OCI-LY3 (cell line): ENCODE measurements at regions not wholly inside any gene's neighbourhood (a gene's known extent, or its start where the extent isn't known, plus 50 kb on each side); places are given as distances from the start of the nearest gene placed in this dataset.

Source experiments
- H2AFZ ChIP-seq: fragments of 200-600, 300-600 bp; shearing (Covaris generic); 2 replicates; pipeline ENCODE4 v1.6.0; 2014; ENCODE audit warnings: antibody characterized with exemption, low read depth, low read length
- H3K27ac ChIP-seq: fragments of 200-600, 300-600 bp; sonication (generic); 2 replicates; pipeline ENCODE4 v1.5.1; 2014; ENCODE audit warnings: mild to moderate bottlenecking, low read length, moderate library complexity, mixed read lengths
- H3K27me3 ChIP-seq: fragments of 200-600, 300-600 bp; sonication (generic); 2 replicates; pipeline ENCODE4 v1.6.1; 2014; ENCODE audit warnings: low read depth, low read length, mixed read lengths
- H3K36me3 ChIP-seq: fragments of 200-600, 300-600 bp; sonication (generic); replicated peaks from 2 replicates; pipeline ENCODE3; 2014; ENCODE audit warnings: low read depth, low read length, mixed read lengths
- H3K4me1 ChIP-seq: fragments of 300-600, 200-600 bp; sonication (generic); 2 replicates; pipeline ENCODE4 v1.6.1; 2014; ENCODE audit warnings: low read length, mixed read lengths
- H3K4me2 ChIP-seq: fragments of 200-600, 300-600 bp; sonication (generic); 2 replicates; pipeline ENCODE4 v1.6.1; 2014; ENCODE audit warnings: low read length, mixed read lengths
- H3K4me3 ChIP-seq: fragments of 300-600, 200-600 bp; sonication (generic); 2 replicates; pipeline ENCODE4 v1.5.1; 2014; ENCODE audit warnings: antibody characterized with exemption, mild to moderate bottlenecking, low read length, moderate library complexity
- H3K79me2 ChIP-seq: fragments of 300-600, 200-600 bp; shearing (Covaris generic); 2 replicates; pipeline ENCODE4 v1.6.1; 2014; ENCODE audit warnings: mild to moderate bottlenecking, low read length, mixed read lengths
- H3K9ac ChIP-seq: fragments of 300-600, 200-600 bp; shearing (Covaris generic); 2 replicates; pipeline ENCODE4 v1.6.0; 2014; ENCODE audit warnings: mild to moderate bottlenecking, low read length, moderate library complexity
- H3K9me3 ChIP-seq: fragments of 200-600, 300-600 bp; shearing (Covaris generic); 2 replicates; pipeline ENCODE4 v1.6.1; 2014; ENCODE audit warnings: low read length, mixed read lengths; ENCODE audit not compliant: insufficient read depth
- H4K20me1 ChIP-seq: fragments of 200-600, 300-600 bp; sonication (generic); 2 replicates; pipeline ENCODE4 v1.6.1; 2016; ENCODE audit warnings: low read length, mixed read lengths; ENCODE audit not compliant: insufficient read depth
- CTCF ChIP-seq: fragments of 200-600, 300-600 bp; sonication (generic); IDR thresholded peaks from 2 replicates; pipeline ENCODE4 v1.5.1; 2014; ENCODE audit warnings: antibody characterized with exemption, low read length, low read depth
- EZH2phosphoT487 ChIP-seq: fragments of 200-600 bp; shearing (Covaris generic); IDR thresholded peaks from 2 replicates; pipeline ENCODE4 v1.6.1; 2018; ENCODE audit warnings: antibody characterized with exemption, mixed run types, low read depth

GRCh38 chr3:164604687-164605086, 473.6 kb downstream of the SI start:
- no peaks in the 10 kb centered on the region for H3K36me3 ChIP-seq
- no peaks in the 10 kb centered on the region for H4K20me1 ChIP-seq
- H3K9ac ChIP-seq = no peak overlapping the region
- no peak overlapping the region for H3K4me2 ChIP-seq
- no peaks in the 10 kb centered on the region for H3K27me3 ChIP-seq
- H2AFZ ChIP-seq = 0 out of 2 replicates have a peak overlapping the region, but pooled peaks have one; percentile 12
- no peaks in the 10 kb centered on the region for H3K9me3 ChIP-seq
- TF ChIP-seq CTCF = no peak
- no peak for TF ChIP-seq EZH2phosphoT487
- no peak overlapping the region for H3K27ac ChIP-seq
- no peaks in the 10 kb centered on the region for H3K79me2 ChIP-seq
- no peaks in the 10 kb centered on the region for H3K4me1 ChIP-seq
- no peak overlapping the region for H3K4me3 ChIP-seq

GRCh38 chr3:164577667-164578210, 500.6 kb downstream of the SI start:
- Histone ChIP-seq H3K27ac (no peak overlapping the region), H3K79me2 (no peaks in the 10 kb centered on the region)
- TF ChIP-seq EZH2phosphoT487 (no peak), CTCF (no peak)

GRCh38 chr3:164572436-164572835, 505.9 kb downstream of the SI start:
- no peak overlapping the region for H2AFZ ChIP-seq
- no peaks in the 10 kb centered on the region for H3K79me2 ChIP-seq
- no peak overlapping the region for H3K27ac ChIP-seq
- no peak overlapping the region for H3K9ac ChIP-seq
- H3K4me2 ChIP-seq = no peak overlapping the region
- no peaks in the 10 kb centered on the region for H4K20me1 ChIP-seq
- H3K36me3 ChIP-seq = no peaks in the 10 kb centered on the region
- no peaks in the 10 kb centered on the region for H3K9me3 ChIP-seq
- H3K4me3 ChIP-seq = no peak overlapping the region
- no peak for TF ChIP-seq EZH2phosphoT487
- no peak for TF ChIP-seq CTCF
- no peaks in the 10 kb centered on the region for H3K4me1 ChIP-seq
- no peaks in the 10 kb centered on the region for H3K27me3 ChIP-seq

More at GRCh38 chr3:164577667-164578210, 500.6 kb downstream of the SI start:
- no peak overlapping the region for H3K4me3 ChIP-seq
- H3K4me1 ChIP-seq = no peaks in the 10 kb centered on the region
- H4K20me1 ChIP-seq = no peaks in the 10 kb centered on the region
- no peaks in the 10 kb centered on the region for H3K27me3 ChIP-seq
- H3K9ac ChIP-seq = no peak overlapping the region
- no peaks in the 10 kb centered on the region for H3K9me3 ChIP-seq
- H2AFZ ChIP-seq = no peak overlapping the region
- no peak overlapping the region for H3K4me2 ChIP-seq
- no peaks in the 10 kb centered on the region for H3K36me3 ChIP-seq

- no peak for TF ChIP-seq CTCF
- no peak for TF ChIP-seq EZH2phosphoT487
- Histone ChIP-seq H3K27me3 (no peaks in the 10 kb centered on the region), H3K36me3 (no peaks in the 10 kb centered on the region), H3K4me2 (no peak overlapping the region), H2AFZ (no peak overlapping the region), H3K9ac (no peak overlapping the region), H3K9me3 (no peaks in the 10 kb centered on the region), H3K4me1 (no peaks in the 10 kb centered on the region), H3K79me2 (no peaks in the 10 kb centered on the region), H3K27ac (no peak overlapping the region), H3K4me3 (no peak overlapping the region), H4K20me1 (no peaks in the 10 kb centered on the region)
Measured at GRCh38 chr3:164550857-164551256, 527.4 kb downstream of the SI start.
